M059J (cell line): ENCODE measurements at regions not wholly inside any gene's neighbourhood (a gene's known extent, or its start where the extent isn't known, plus 50 kb on each side); places are given as distances from the start of the nearest gene placed in this dataset.
"Not testable (repeated sequence)": the region's sequence is repeated elsewhere in the genome, so short reads cannot be mapped to it uniquely, and the experiment has no call there.

Source experiments
- DNase-seq: peaks from one replicate; pipeline ENCODE4 v3.0.0-alpha.2; 2012; ENCODE audit warnings: low read depth

- DNase-seq, result no peak
Measured at GRCh38 chr11:37916331-37916730, 1318.3 kb upstream of the RAG2 start.

GRCh38 chr11:37914859-37915258 is 1316.8 kb upstream of the RAG2 start:
- no peak for DNase-seq

- DNase-seq, result no peak
Measured at GRCh38 chr11:37908219-37908548, 1310.1 kb upstream of the RAG2 start.

- DNase-seq, result peak; percentile 62
Measured at GRCh38 chr11:37907436-37908218, 1309.6 kb upstream of the RAG2 start.

GRCh38 chr11:37905707-37906417 is 1307.8 kb upstream of the RAG2 start:
- no peak for DNase-seq

GRCh38 chr11:37896016-37896415 is 1298.0 kb upstream of the RAG2 start:
- DNase-seq, result no peak

- DNase-seq, result no peak
Measured at GRCh38 chr11:37881741-37882140, 1283.7 kb upstream of the RAG2 start.

- DNase-seq, result no peak
Measured at GRCh38 chr11:37861671-37862070, 1263.6 kb upstream of the RAG2 start.

- DNase-seq, result not testable (repeated sequence)
Measured at GRCh38 chr11:37858806-37859537, 1260.9 kb upstream of the RAG2 start.

- no peak for DNase-seq
Measured at GRCh38 chr11:37858398-37858797, 1260.4 kb upstream of the RAG2 start.

GRCh38 chr11:37857726-37858125 is 1259.7 kb upstream of the RAG2 start:
- no peak for DNase-seq

- DNase-seq, result no peak
Measured at GRCh38 chr11:37849706-37850105, 1251.7 kb upstream of the RAG2 start.

GRCh38 chr11:37843603-37844002 is 1245.6 kb upstream of the RAG2 start:
- DNase-seq, result no peak

- DNase-seq, result no peak
Measured at GRCh38 chr11:37841016-37841415, 1243.0 kb upstream of the RAG2 start.

GRCh38 chr11:37840345-37840744 is 1242.3 kb upstream of the RAG2 start:
- DNase-seq, result not testable (repeated sequence)

- DNase-seq, result peak; percentile 30
Measured at GRCh38 chr11:37830529-37830928, 1232.5 kb upstream of the RAG2 start.

GRCh38 chr11:37817727-37818270 is 1219.8 kb upstream of the RAG2 start:
- peak; percentile 15 for DNase-seq

GRCh38 chr11:37812281-37812880 is 1214.3 kb upstream of the RAG2 start:
- DNase-seq, result no peak

- no peak for DNase-seq
Measured at GRCh38 chr11:37811349-37811748, 1213.3 kb upstream of the RAG2 start.

- no peak for DNase-seq
Measured at GRCh38 chr11:37804666-37805065, 1206.6 kb upstream of the RAG2 start.

- peak; percentile 84 for DNase-seq
Measured at GRCh38 chr11:37788141-37788877, 1190.3 kb upstream of the RAG2 start.
